ENCODE measurements at regions not wholly inside any gene's neighbourhood (a gene's known extent, or its start where the extent isn't known, plus 50 kb on each side); places are given as distances from the start of the nearest gene placed in this dataset.

DNA sequence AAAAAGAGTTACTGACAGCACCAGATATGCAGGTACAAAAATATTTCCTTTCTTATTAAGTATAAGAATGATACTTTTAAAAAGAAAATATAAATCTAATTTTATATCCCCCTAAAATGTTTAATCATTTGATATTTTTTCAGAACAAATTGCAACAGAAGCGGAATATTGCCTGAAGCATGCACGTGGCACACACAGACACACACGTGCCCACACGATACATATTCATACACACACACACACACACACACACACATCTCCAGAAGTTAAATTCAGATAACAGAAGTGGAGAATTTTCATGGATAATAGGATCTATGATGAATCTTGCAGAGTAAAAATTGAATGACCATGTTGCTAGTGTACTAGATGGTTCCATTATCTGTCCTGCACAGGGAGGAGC, 445.2 kb downstream of the GPAT3 start:
- H3K27me3 ChIP-seq (ENCODE audit: control insufficient read depth in 2 of 2, insufficient read depth in 2 of 2, low read length in 2 of 2): no peaks in the 10 kb centered on the region
- ChIA-PET CTCF (ENCODE audit: low intra/inter-chr PET ratio) (no interaction called here), POLR2A (no interaction called here)
- WGBS (ENCODE audit: insufficient coverage, low coverage, missing lambda C conversion rate): 3% methylated on average over 4 of the region's 4 CpGs
- in situ Hi-C loops (cut with MboI): no loop called here
- H3K4me1 ChIP-seq (replicated peaks in 1 of 2; ENCODE audit: control insufficient read depth in 2 of 2, insufficient read depth in 2 of 2, low read length in 2 of 2): no peaks in the 10 kb centered on the region
- no peaks in the 10 kb centered on the region for H3K9me1 ChIP-seq (ENCODE audit: control insufficient read depth, insufficient read depth, low read length)
- no peak overlapping the region for H3K4me3 ChIP-seq
- no peak overlapping the region for H3K9ac ChIP-seq (ENCODE audit: insufficient read depth in 1 of 2, low read depth in 2 of 2, low read length in 2 of 2)
- TF ChIP-seq POLR2G (IDR thresholded peaks at IDR 0.05; ENCODE audit: low read depth, low read length): no peak
- TF ChIP-seq NBN (IDR thresholded peaks at IDR 0.05; ENCODE audit: low read depth): no peak
- no peak for TF ChIP-seq EZH2 (IDR thresholded peaks at IDR 0.05; ENCODE audit: borderline replicate concordance, low read depth, low read length)
- TF ChIP-seq CAMTA2 (CRISPR knock-in tag; conservative IDR thresholded peaks at IDR 0.05): no peak
- no peak for TF ChIP-seq ZNF143 (CRISPR knock-in tag; IDR thresholded peaks at IDR 0.05)
- no peak for TF ChIP-seq ZNF41 (CRISPR knock-in tag; conservative IDR thresholded peaks at IDR 0.05)
- no peak for TF ChIP-seq NFIC (IDR thresholded peaks at IDR 0.05)
- no peak for TF ChIP-seq GTF2A2 (tag; IDR thresholded peaks at IDR 0.05)
- TF ChIP-seq, protein P1, sequence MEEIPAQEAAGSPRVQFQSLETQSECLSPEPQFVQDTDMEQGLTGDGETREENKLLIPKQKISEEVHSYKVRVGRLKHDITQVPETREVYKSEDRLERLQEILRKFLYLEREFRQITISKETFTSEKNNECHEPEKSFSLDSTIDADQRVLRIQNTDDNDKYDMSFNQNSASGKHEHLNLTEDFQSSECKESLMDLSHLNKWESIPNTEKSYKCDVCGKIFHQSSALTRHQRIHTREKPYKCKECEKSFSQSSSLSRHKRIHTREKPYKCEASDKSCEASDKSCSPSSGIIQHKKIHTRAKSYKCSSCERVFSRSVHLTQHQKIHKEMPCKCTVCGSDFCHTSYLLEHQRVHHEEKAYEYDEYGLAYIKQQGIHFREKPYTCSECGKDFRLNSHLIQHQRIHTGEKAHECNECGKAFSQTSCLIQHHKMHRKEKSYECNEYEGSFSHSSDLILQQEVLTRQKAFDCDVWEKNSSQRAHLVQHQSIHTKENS (CRISPR knock-in tag; IDR thresholded peaks at IDR 0.05): no peak
- TF ChIP-seq HINFP (tag; conservative IDR thresholded peaks at IDR 0.05; ENCODE audit: low read depth): no peak
- TF ChIP-seq SP2 (IDR thresholded peaks at IDR 0.05; ENCODE audit: extremely low read depth, low read depth, low read length, poor library complexity, severe bottlenecking): no peak
- no peak for TF ChIP-seq TOE1 (IDR thresholded peaks at IDR 0.05; ENCODE audit: borderline replicate concordance)
- TF ChIP-seq TOE1 (CRISPR knock-in tag; IDR thresholded peaks at IDR 0.05; ENCODE audit: borderline replicate concordance, low read depth): no peak
- TF ChIP-seq, protein P2, sequence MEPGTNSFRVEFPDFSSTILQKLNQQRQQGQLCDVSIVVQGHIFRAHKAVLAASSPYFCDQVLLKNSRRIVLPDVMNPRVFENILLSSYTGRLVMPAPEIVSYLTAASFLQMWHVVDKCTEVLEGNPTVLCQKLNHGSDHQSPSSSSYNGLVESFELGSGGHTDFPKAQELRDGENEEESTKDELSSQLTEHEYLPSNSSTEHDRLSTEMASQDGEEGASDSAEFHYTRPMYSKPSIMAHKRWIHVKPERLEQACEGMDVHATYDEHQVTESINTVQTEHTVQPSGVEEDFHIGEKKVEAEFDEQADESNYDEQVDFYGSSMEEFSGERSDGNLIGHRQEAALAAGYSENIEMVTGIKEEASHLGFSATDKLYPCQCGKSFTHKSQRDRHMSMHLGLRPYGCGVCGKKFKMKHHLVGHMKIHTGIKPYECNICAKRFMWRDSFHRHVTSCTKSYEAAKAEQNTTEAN (CRISPR knock-in tag; IDR thresholded peaks at IDR 0.05): no peak
- intact Hi-C loops (cut with micrococcal nuclease): no loop called here
- no TSS peak for BruUV-seq (replicated peaks)
- no peaks in the 10 kb centered on the region for H3K79me2 ChIP-seq (ENCODE audit: control insufficient read depth, insufficient read depth, low read length)
- H3K9me3 ChIP-seq (replicated peaks; ENCODE audit: control insufficient read depth, insufficient read depth, low read depth, low read length): no peaks in the 10 kb centered on the region
- no peaks in the 10 kb centered on the region for H4K20me1 ChIP-seq (replicated peaks; ENCODE audit: control insufficient read depth, insufficient read depth, low read length)
- FAIRE-seq: no peak
- no peaks in the 10 kb centered on the region for H3K36me3 ChIP-seq (ENCODE audit: control insufficient read depth, insufficient read depth, low read length)
- H3K27ac ChIP-seq (ENCODE audit: extremely low read depth, low read depth, low read length): no peak overlapping the region
- ATAC-seq: no peak
- DNase-seq (ENCODE audit: extremely low read depth in 1 of 4, low spot score in 3 of 4): no peak
- H2AFZ ChIP-seq (ENCODE audit: low read depth, low read length): no peak overlapping the region
- H3K4me2 ChIP-seq (ENCODE audit: insufficient read depth, low read length): no peak overlapping the region

Data from K562 (cell line).